NCI-H524 treated with DMSO at 0.1 percent for 48 hours (cell line): ENCODE measurements at regions not wholly inside any gene's neighbourhood (a gene's known extent, or its start where the extent isn't known, plus 50 kb on each side); places are given as distances from the start of the nearest gene placed in this dataset.

Experiments
- DNase-seq: peaks from one replicate; lab custom pipeline; 2025; lab: John Stamatoyannopoulos, UW

DNA sequence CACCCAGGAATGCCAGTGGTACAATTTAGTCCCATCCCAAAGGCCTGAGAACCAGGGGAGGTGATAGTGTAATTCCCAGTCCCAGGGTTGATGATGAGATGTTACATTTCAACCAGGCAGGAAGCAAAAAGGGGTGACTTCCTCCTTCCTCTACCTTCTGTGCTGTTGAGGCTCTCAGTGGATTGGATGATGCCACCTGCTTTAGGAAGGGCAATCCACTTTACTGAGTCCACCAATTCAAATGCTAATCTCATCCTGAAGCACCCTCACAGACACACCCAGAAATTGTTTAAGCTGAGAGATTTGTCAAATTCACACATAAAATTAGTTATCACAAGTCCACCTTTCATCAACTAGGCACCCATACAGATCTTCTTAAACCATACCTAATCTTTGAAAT lies 418.5 kb upstream of the GOLIM4 start:
- DNase-seq, result no peak

- no peak for DNase-seq
Observed at GRCh38 chr3:168512802-168513201, 417.1 kb upstream of the GOLIM4 start.

GRCh38 chr3:168511428-168512014 lies 415.8 kb upstream of the GOLIM4 start:
- DNase-seq, result no peak

GRCh38 chr3:168506589-168506988 lies 410.9 kb upstream of the GOLIM4 start:
- DNase-seq, result no peak

GRCh38 chr3:168501570-168501969 lies 405.8 kb upstream of the GOLIM4 start:
- no peak for DNase-seq

GRCh38 chr3:168498194-168498593 lies 402.5 kb upstream of the GOLIM4 start:
- no peak for DNase-seq

DNA sequence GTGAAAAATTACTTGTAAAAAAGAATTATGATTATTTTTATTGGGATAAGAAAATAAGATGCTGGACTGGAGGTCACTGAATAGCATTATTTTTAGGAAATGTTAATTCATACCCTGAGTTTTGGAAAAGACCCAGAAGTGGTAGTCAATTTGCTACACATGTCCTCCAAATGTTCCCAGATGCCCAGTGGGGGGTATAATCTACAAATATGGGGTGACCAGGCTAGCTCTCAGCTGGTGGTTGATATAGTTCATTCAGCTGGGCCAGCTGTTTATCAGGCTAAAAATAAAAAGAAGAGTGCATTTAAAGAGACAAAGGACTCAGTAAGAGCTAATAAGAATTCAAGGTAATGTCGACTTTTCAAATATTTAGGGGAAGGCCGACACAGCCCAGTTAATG lies 402.0 kb upstream of the GOLIM4 start:
- no peak for DNase-seq

GRCh38 chr3:168497183-168497582 lies 401.5 kb upstream of the GOLIM4 start:
- DNase-seq, result no peak

DNA sequence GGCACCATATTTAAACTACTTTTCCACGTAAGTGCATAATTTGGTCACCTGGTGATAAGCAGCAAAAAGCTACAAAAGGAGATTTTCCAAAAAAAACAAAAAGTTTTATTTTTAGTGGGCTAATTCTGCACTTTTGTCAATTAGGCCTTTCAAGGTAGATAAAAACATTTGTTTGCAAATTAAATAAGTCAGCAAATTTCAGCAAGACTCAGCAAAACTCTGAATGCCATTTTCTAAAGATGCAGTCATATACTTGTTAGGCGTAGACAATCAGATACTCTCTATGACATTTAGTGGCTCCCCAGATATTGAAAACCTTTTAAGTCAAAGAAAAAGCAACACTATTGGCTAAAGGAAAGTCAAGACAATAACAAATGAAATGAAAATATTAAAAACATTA lies 400.2 kb upstream of the GOLIM4 start:
- DNase-seq, result no peak

- no peak for DNase-seq
Observed at GRCh38 chr3:168495270-168495669, 399.5 kb upstream of the GOLIM4 start.

- DNase-seq, result no peak
Observed at GRCh38 chr3:168493412-168494205, 397.9 kb upstream of the GOLIM4 start.

DNA sequence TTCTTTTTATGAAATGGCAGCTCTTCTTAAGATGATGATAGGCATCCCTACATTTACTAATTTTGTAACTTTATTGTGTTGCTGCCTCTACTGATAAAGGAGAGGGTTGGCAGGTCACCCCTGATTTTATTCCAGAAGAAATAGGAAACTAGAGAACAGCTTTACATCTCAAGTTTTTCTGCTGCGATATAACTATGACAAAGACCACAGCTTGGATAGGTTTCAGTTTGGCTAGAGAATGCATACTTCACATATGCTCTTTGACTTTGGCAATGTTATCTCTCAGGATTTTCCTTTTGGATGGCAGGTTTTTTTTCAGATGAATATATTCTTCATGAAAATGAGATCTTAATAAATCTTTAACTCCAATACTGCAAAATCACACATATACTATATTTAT lies 395.3 kb upstream of the GOLIM4 start:
- no peak for DNase-seq

GRCh38 chr3:168489301-168489700 lies 393.6 kb upstream of the GOLIM4 start:
- DNase-seq, result no peak

DNA sequence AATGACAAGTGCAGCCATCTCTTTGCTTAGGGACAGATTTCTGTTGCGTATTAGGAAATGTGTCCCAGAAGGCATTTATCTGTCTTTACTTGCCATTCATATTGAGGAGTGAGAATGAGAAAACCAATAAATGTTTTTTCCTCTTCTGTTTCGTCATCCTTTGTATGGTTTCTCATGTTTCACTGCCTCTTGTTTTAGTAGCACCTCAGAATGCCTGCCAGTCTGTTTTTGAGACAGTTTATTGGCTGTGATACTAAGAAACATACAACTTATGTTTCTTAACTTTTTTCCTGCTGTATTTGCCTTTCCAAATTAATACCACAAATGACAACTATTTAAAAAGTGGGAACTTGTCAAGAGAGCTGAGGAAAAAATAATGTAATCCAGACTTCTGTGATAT lies 390.2 kb upstream of the GOLIM4 start:
- no peak for DNase-seq

DNA sequence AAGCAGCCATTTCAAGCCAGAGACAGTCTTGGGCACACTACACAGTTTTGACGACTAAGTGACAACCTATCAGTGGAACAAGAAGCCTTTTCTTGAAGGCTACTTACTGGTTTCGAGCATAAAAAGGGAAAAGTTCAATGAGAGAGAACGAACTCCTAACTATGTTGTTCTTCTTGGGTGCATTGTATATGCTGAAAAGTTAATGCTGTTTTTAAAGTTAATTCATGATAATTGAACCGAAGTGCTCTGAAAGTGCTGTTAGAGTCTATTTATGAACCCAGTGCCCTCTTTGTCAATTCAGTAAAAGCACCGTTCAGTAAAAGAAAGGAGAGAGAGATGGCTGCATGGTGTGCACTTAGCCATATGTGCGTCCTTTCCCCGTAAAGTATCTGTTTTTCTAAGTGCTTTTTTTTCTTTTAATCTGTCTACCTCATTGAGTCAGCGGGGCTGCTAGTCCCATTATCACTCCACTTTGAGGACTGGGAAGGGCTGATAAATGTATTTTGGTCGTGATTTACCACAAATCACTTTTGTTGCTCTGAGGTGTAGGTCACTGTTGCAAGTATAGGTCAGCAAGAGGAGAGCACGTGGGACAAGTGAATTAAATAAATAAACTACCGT lies 380.7 kb upstream of the GOLIM4 start:
- peak; percentile 49 for DNase-seq

DNA sequence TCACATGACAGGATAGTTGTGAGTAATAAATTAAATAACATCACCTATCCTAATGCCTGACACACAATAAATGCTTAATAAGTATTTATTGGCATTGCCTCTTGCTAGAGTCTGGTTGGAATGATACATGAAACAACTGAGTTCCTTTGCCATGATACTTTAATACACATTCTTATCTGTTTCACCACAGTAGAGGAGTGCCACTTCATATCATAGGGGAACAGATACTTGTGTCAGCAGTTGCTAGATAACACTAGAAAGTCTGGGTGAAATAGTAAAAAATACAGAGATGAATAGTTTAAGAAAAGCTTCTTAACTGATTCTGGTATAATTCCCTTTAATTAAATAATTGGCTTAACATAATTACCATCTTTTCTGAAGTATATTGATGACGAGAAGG lies 380.0 kb upstream of the GOLIM4 start:
- no peak for DNase-seq

- DNase-seq, result no peak
Observed at GRCh38 chr3:168473334-168473890, 377.7 kb upstream of the GOLIM4 start.

DNA sequence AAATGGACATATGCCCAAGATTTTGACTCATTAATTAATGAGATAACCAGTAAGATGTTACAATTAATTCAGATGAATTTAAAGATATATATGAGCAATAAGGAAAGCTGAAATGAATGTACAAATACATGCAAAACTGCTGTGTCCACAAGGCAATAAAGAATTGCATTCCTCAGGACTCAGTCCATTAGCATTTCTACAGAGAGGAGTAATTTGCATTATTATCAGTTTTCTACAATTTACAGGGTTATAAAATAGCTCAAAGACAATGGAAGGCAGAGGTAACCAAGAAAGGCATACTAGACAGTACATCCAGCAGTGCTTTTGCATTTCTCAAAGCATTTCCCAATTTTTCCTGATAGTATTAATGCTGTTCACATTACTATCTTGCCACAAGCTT lies 377.1 kb upstream of the GOLIM4 start:
- DNase-seq, result no peak

- no peak for DNase-seq
Observed at GRCh38 chr3:168470380-168470779, 374.7 kb upstream of the GOLIM4 start.

DNA sequence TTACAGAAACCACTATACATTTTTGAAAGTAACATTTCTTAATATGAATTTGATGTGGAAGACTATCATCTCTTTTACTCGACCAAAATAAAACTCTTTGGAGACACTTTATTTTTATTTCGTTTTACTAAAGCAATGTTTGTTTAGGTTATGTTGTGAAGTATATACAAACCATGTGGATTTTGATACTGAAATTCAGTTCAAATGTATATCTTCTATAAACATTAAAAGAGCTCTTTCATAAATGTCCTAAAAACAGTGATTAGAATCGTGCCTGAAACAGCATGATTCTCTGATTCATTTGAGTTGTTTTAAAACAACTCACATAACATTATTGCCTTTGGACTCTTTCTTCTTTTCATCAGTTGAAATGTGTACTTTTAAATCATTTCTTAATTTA lies 373.7 kb upstream of the GOLIM4 start:
- no peak for DNase-seq

DNA sequence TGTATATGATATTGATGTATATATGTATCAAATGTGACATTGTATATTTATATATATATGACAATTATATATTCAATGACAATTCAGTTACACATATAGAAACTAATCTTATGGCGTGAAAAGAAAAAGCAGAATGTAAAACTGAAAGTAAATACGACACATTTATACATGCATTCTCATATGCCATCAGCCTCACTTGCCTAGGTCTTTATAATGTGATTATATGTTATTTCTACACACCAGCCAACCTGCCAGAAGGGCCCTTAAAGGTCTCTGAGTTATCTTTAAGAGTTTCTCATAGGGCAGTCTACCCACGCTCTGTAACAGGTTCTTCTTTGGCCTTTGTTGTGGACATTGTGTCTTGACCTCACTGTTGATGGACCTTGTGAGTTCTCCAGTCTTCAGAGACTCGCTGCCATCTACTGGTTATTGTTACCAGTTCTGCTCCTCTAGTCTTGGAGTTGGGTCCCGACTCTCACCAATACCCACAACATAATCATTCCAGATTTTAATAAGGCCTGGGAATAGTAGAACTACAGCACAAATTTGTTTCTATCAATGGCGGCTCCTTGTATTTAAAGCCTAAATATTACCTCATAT lies 371.5 kb upstream of the GOLIM4 start:
- DNase-seq, result no peak

DNA sequence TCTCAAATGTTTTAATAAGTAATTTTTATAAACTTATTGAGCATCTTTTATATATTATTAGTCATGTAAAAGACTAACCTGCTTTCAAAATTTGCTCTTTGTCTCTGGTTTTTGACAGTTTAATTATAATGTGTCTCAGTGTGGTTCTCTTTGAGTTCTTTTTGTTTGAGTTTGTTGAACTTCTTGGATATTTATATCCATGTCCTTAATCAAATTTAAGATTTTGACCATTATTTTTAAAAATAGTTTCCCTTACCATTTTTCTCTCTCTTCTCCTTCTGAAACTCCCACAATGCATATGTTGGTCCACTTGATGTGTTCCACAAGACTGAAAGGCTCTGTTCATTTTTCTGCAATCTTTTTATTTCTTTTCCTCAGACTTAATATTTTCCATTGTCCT lies 366.1 kb upstream of the GOLIM4 start:
- no peak for DNase-seq
